Stimulated activated CD4-positive, alpha-beta T cell treated with anti-CD3 and anti-CD28 coated beads, Interleukin-15, amount 100 ng/mL, for 24 hours (primary cell): ENCODE measurements at regions not wholly inside any gene's neighbourhood (a gene's known extent, or its start where the extent isn't known, plus 50 kb on each side); places are given as distances from the start of the nearest gene placed in this dataset.

Experiments
- DNase-seq: peaks from one replicate; pipeline ENCODE4 v3.0.0-alpha.2; 2020

GRCh38 chrX:13144927-13145655 is 100.7 kb upstream of the FAM9C start:
- no peak for DNase-seq

- DNase-seq = no peak
Measured at GRCh38 chrX:13142891-13143290, 98.5 kb upstream of the FAM9C start.

GRCh38 chrX:13140007-13140406 is 95.6 kb upstream of the FAM9C start:
- DNase-seq = no peak

- no peak for DNase-seq
Measured at GRCh38 chrX:13131396-13132137, 87.1 kb upstream of the FAM9C start.

GRCh38 chrX:13130816-13131215 is 86.4 kb upstream of the FAM9C start:
- DNase-seq = no peak

GRCh38 chrX:13128104-13128503 is 83.7 kb upstream of the FAM9C start:
- DNase-seq = no peak

- DNase-seq = no peak
Measured at GRCh38 chrX:13126775-13127174, 82.4 kb upstream of the FAM9C start.

GRCh38 chrX:13125188-13125587 is 80.8 kb upstream of the FAM9C start:
- DNase-seq = no peak

GRCh38 chrX:13123857-13124345 is 79.5 kb upstream of the FAM9C start:
- DNase-seq = no peak

GRCh38 chrX:13123247-13123856 is 78.9 kb upstream of the FAM9C start:
- no peak for DNase-seq

- no peak for DNase-seq
Measured at GRCh38 chrX:13121020-13121555, 76.7 kb upstream of the FAM9C start.

- DNase-seq = no peak
Measured at GRCh38 chrX:13120017-13120416, 75.6 kb upstream of the FAM9C start.

- DNase-seq = no peak
Measured at GRCh38 chrX:13119386-13119785, 75.0 kb upstream of the FAM9C start.

- no peak for DNase-seq
Measured at GRCh38 chrX:13115146-13115855, 70.9 kb upstream of the FAM9C start.

GRCh38 chrX:13112499-13112898 is 68.1 kb upstream of the FAM9C start:
- no peak for DNase-seq

- no peak for DNase-seq
Measured at GRCh38 chrX:13110433-13111324, 66.3 kb upstream of the FAM9C start.

GRCh38 chrX:13109817-13110216 is 65.4 kb upstream of the FAM9C start:
- DNase-seq = no peak

GRCh38 chrX:13103914-13104274 is 59.5 kb upstream of the FAM9C start:
- DNase-seq = no peak

- no peak for DNase-seq
Measured at GRCh38 chrX:13103188-13103913, 58.9 kb upstream of the FAM9C start.

- DNase-seq = no peak
Measured at GRCh38 chrX:13102636-13103035, 58.2 kb upstream of the FAM9C start.

- DNase-seq = peak; percentile 61
Measured at GRCh38 chrX:13101441-13102139, 57.2 kb upstream of the FAM9C start.
